ENCODE measurements at regions not wholly inside any gene's neighbourhood (a gene's known extent, or its start where the extent isn't known, plus 50 kb on each side); places are given as distances from the start of the nearest gene placed in this dataset.

DNA sequence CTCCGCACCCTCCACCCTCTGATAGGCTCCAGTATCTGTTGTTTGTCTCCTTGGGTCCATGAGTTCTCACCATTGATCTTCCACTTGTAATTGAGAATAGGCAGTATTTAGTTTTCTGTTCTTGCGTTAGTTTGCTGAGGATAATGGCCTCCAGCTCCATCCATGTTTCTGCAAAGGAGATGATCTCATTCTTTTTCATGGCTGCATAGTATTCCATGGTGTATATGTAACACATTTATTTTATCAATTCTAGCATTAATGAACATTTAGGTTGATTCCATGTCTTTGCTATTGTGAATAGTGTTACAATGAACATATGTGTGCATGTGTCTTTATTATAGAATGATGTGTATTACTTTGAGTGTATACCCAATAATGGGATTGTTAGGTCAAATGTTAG lies 814.6 kb upstream of the FRG1 start:
- no peak overlapping the region for H3K4me3 ChIP-seq (ENCODE audit: low read depth, low read length)
- TF ChIP-seq, protein P1, sequence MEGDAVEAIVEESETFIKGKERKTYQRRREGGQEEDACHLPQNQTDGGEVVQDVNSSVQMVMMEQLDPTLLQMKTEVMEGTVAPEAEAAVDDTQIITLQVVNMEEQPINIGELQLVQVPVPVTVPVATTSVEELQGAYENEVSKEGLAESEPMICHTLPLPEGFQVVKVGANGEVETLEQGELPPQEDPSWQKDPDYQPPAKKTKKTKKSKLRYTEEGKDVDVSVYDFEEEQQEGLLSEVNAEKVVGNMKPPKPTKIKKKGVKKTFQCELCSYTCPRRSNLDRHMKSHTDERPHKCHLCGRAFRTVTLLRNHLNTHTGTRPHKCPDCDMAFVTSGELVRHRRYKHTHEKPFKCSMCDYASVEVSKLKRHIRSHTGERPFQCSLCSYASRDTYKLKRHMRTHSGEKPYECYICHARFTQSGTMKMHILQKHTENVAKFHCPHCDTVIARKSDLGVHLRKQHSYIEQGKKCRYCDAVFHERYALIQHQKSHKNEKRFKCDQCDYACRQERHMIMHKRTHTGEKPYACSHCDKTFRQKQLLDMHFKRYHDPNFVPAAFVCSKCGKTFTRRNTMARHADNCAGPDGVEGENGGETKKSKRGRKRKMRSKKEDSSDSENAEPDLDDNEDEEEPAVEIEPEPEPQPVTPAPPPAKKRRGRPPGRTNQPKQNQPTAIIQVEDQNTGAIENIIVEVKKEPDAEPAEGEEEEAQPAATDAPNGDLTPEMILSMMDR (IDR thresholded peaks at IDR 0.05; ENCODE audit: insufficient read depth, low read depth, low read length, missing control alignments) = no peak
- DNase-seq (ENCODE audit: low read depth) = no peak

DNA sequence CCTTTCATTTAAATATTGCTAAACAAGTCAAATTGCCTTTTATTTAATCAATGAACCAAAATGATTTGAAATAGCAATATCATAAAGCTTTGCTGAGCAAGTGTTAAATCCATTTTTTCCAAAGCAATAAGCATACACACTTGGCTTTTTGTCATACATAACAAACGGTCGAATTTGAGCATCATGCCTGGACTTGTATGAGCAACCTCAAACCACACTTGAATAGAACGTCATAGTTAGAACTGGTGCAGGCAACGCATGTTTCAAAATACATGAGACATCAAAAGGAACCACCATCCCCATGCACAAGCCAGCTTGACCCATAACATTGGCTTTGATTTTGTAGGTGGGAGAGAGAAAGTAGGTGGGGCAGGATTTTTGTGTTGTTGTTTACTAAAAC lies 812.3 kb upstream of the FRG1 start:
- TF ChIP-seq, protein P1 (IDR thresholded peaks at IDR 0.05; ENCODE audit: insufficient read depth, low read depth, low read length, missing control alignments) = no peak
- no peak for DNase-seq (ENCODE audit: low read depth)
- no peak overlapping the region for H3K4me3 ChIP-seq (ENCODE audit: low read depth, low read length)

DNA sequence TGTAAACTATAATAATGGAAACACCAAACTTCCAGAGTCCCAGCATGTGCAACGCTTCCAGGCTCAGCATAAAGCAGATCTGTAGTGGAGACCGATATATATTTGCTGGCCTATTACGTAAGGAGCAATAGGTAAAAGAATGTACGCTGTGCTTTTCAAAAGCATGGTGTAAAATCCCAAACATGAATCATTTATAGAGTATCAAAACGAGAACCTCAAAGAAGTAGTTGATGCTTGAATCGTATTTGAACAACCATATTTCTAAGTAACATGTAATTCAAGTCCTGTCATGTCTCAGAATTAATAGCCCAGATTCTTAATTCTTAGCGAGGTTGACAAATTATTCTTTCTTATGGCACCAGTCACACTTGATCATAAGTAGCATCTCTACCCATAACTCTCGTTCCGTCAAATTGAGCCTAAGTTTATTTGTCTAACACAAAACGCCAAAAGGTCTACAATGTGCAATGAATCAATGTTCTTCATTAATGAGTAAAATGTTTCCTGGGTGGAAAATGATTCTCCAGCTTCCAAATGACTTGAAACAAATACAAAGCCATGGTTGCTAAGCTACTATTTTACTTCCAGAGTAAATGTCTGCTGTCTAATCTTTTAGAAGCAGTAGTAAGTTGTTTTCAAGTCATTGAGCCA lies 811.5 kb upstream of the FRG1 start:
- no peak for DNase-seq (ENCODE audit: low read depth)
- TF ChIP-seq, protein P1 (IDR thresholded peaks at IDR 0.05; ENCODE audit: insufficient read depth, low read depth, low read length, missing control alignments) = no peak
- H3K4me3 ChIP-seq (ENCODE audit: low read depth, low read length) = no peak overlapping the region

DNA sequence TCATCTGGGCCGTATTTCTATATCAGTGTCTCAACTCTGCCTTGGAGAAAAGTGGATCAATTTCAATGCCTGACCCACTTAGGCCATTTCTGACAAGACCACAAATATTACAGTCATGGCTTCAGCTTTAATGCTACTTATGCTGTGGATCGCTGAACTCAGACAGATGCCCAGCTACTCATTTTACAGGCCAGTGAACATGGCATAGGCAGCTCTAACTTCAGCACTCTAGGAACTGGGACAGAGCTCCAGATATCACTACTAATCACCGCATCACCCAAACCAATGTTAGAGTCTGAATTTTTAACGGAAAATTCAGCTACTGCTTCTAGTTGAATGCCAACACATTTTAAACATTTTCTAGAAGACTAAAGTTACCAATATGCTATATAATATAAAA lies 809.6 kb upstream of the FRG1 start:
- TF ChIP-seq, protein P1 (IDR thresholded peaks at IDR 0.05; ENCODE audit: insufficient read depth, low read depth, low read length, missing control alignments) = no peak
- H3K4me3 ChIP-seq (ENCODE audit: low read depth, low read length) = no peak overlapping the region
- DNase-seq (ENCODE audit: low read depth) = no peak

DNA sequence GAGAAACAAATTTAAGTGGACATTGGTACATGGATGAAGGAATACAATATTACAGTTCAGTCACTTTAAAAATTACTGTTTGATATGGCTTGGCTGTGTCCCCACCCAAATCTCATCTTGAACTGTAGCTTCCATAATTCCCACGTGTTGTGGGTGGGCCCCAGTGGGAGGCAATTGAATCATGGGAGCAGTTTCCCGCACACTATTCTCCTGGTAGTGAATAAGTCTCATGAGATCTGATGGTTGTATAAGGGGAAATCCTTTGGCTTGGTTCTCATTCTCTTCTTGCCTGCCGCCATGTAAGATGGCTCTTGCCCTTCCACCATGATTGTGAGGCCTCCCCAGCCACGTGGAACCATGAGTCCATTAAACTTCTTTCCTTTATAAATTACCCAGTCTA lies 804.2 kb upstream of the FRG1 start:
- no peak overlapping the region for H3K4me3 ChIP-seq (ENCODE audit: low read depth, low read length)
- TF ChIP-seq, protein P1 (IDR thresholded peaks at IDR 0.05; ENCODE audit: insufficient read depth, low read depth, low read length, missing control alignments) = no peak
- no peak for DNase-seq (ENCODE audit: low read depth)

DNA sequence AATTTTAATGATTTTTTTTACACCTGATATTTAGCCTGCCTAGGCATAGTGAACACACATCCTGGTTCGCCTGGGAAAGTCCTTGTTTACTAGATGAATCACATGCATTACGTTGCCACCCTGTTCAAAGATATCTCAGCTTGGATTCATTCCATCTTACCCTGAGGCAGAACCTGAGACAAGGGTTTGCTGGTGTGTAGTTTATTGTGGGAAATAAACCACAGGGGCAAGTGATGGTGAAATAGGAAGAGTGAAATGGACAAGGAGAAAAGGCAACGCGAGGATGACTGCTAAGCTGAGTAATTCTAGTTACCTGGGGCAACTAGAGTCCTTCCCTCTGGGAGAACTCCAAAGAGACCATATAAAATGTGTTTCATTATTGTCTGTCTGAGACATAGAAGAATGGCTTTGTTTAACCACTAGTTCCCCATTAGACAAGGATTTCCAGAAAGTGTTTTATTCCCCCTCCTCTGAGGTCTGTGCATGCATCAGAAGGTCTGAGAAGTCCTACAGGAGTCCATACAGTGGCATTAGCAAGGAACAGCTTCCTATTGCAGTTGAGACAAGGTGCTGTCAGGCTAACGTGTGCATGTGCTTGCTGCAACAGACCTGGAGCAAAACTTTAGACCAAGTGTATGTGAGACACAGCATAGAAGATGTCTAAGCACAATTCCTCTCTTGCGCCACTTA lies 797.3 kb upstream of the FRG1 start:
- TF ChIP-seq, protein P1 (IDR thresholded peaks at IDR 0.05; ENCODE audit: insufficient read depth, low read depth, low read length, missing control alignments) = no peak
- DNase-seq (ENCODE audit: low read depth) = no peak
- H3K4me3 ChIP-seq (ENCODE audit: low read depth, low read length) = no peak overlapping the region
